Suprapubic skin (tissue), 3 donors: ENCODE measurements at regions not wholly inside any gene's neighbourhood (a gene's known extent, or its start where the extent isn't known, plus 50 kb on each side); places are given as distances from the start of the nearest gene placed in this dataset.

Source experiments
- CTCF ChIP-seq, 2 donors: fragments of 200-600 bp in 1 of 2; fragments of 450-650 bp in 1 of 2; sonication (generic) in 1 of 2; IDR thresholded peaks; one replicate each; pipeline ENCODE4 v1.5.1; 2016 to 2019; ENCODE audit warnings: antibody characterized with exemption in 2 of 2, mild to moderate bottlenecking in 1 of 2, moderate library complexity in 1 of 2
- POLR2A ChIP-seq, 2 donors: fragments of 450-650 bp; IDR thresholded peaks; one replicate each; pipeline ENCODE4 v1.6.1; 2017; ENCODE audit warnings: antibody characterized with exemption in 2 of 2, mild to moderate bottlenecking in 2 of 2, moderate library complexity in 2 of 2

- TF ChIP-seq POLR2A (IDR thresholded peaks at IDR 0.05), result no peak
- TF ChIP-seq CTCF (IDR thresholded peaks at IDR 0.05), result no peak
Measured at GRCh38 chr2:106572541-106573450, 85.6 kb downstream of the CD8B2 start.
